Bronchial epithelial cell (primary cell): ENCODE measurements at regions not wholly inside any gene's neighbourhood (a gene's known extent, or its start where the extent isn't known, plus 50 kb on each side); places are given as distances from the start of the nearest gene placed in this dataset.
"Not testable (repeated sequence)": the region's sequence is repeated elsewhere in the genome, so short reads cannot be mapped to it uniquely, and the experiment has no call there.

Experiments
- DNase-seq: peaks from one replicate; pipeline ENCODE4 v3.0.0-alpha.2; 2010; ENCODE audit warnings: low read depth
- FAIRE-seq: peaks from 2 replicates; lab custom pipeline; 2011; peaks lifted over from hg19 to GRCh38; lab: Jason Lieb, UNC
- H3K27me3 ChIP-seq: 2 replicates; pipeline ENCODE4 v1.5.1; 2011; ENCODE audit warnings: low read length; ENCODE audit not compliant: control insufficient read depth, insufficient read depth
- H3K36me3 ChIP-seq: 2 replicates; pipeline ENCODE4 v1.5.1; 2011; ENCODE audit warnings: low read length; ENCODE audit not compliant: control insufficient read depth, insufficient read depth
- H3K4me3 ChIP-seq: 2 replicates; pipeline ENCODE4 v1.5.1; 2011; ENCODE audit warnings: mild to moderate bottlenecking, low read depth, low read length, control low read depth
- CTCF ChIP-seq: IDR thresholded peaks from 2 replicates; pipeline ENCODE4 v1.5.1; 2011; ENCODE audit warnings: mild to moderate bottlenecking, moderate library complexity, low read length, control low read depth, inconsistent platforms; ENCODE audit not compliant: insufficient read depth, severe bottlenecking

- H3K4me3 ChIP-seq: no peak overlapping the region
- no peak for TF ChIP-seq CTCF
- no peaks in the 10 kb centered on the region for H3K27me3 ChIP-seq
- no peak for FAIRE-seq
- H3K36me3 ChIP-seq: no peaks in the 10 kb centered on the region
- no peak for DNase-seq
These were observed 398.3 kb upstream of the ATP10A start for GRCh38 chr15:26261413-26261812.

- H3K27me3 ChIP-seq: no peaks in the 10 kb centered on the region
- no peaks in the 10 kb centered on the region for H3K36me3 ChIP-seq
- peak; percentile 49 for TF ChIP-seq CTCF
- FAIRE-seq (no peak), DNase-seq (no peak)
- no peak overlapping the region for H3K4me3 ChIP-seq
These were observed 397.5 kb upstream of the ATP10A start for GRCh38 chr15:26260517-26261133.

DNA sequence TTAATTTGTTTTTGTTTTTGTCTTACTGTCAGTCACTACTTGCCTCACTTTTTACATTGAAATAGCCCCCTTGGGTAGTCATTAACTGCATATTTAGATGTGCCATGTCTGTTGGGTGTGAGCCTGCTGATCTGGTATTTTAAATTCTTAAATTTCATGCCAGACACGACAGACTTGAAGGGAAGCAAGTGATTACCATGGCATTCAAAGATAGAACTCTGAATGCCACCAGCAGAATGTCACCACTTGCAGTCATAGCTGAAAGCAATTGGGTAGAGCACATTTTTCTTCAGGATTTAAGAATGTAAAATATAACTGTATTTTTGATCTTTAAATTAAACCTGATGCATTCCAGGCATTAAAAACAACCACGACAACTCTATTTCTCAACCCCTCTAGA is 396.5 kb upstream of the ATP10A start:
- no peaks in the 10 kb centered on the region for H3K27me3 ChIP-seq
- DNase-seq (no peak), FAIRE-seq (no peak)
- no peak for TF ChIP-seq CTCF
- no peaks in the 10 kb centered on the region for H3K36me3 ChIP-seq
- H3K4me3 ChIP-seq: no peak overlapping the region

GRCh38 chr15:26244782-26245181 is 381.7 kb upstream of the ATP10A start:
- not testable (repeated sequence) for H3K4me3 ChIP-seq, H3K27me3 ChIP-seq, DNase-seq, FAIRE-seq, H3K36me3 ChIP-seq

DNA sequence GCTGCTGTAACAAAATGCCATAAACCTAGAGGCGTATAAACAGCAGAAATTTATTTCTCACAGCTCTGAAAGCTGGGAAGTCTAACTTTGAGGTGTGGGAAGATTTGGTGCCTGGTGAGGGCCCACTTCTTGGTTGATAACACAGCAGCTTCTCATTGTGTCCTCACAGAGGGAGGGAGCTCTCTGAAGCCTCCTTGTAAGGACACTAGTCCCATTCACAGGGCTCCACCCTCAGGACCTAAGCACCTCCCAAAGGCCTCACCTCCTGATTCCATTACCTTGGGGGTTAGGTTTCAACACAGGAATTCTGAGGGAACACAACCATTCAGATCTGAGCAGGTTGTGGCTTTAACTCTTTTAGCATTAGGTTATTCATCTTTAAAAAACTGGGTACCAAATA is 380.3 kb upstream of the ATP10A start:
- H3K36me3 ChIP-seq: no peaks in the 10 kb centered on the region
- FAIRE-seq (no peak), DNase-seq (no peak)
- no peaks in the 10 kb centered on the region for H3K27me3 ChIP-seq
- no peak for TF ChIP-seq CTCF
- H3K4me3 ChIP-seq: no peak overlapping the region

- Histone ChIP-seq H3K36me3 (no peaks in the 10 kb centered on the region), H3K4me3 (no peak overlapping the region), H3K27me3 (no peaks in the 10 kb centered on the region)
- FAIRE-seq (no peak), DNase-seq (no peak)
- no peak for TF ChIP-seq CTCF
These were observed 379.5 kb upstream of the ATP10A start for GRCh38 chr15:26242565-26243071.
